ENCODE measurements at regions not wholly inside any gene's neighbourhood (a gene's known extent, or its start where the extent isn't known, plus 50 kb on each side); places are given as distances from the start of the nearest gene placed in this dataset.

- TF ChIP-seq, protein P1, sequence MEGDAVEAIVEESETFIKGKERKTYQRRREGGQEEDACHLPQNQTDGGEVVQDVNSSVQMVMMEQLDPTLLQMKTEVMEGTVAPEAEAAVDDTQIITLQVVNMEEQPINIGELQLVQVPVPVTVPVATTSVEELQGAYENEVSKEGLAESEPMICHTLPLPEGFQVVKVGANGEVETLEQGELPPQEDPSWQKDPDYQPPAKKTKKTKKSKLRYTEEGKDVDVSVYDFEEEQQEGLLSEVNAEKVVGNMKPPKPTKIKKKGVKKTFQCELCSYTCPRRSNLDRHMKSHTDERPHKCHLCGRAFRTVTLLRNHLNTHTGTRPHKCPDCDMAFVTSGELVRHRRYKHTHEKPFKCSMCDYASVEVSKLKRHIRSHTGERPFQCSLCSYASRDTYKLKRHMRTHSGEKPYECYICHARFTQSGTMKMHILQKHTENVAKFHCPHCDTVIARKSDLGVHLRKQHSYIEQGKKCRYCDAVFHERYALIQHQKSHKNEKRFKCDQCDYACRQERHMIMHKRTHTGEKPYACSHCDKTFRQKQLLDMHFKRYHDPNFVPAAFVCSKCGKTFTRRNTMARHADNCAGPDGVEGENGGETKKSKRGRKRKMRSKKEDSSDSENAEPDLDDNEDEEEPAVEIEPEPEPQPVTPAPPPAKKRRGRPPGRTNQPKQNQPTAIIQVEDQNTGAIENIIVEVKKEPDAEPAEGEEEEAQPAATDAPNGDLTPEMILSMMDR (conservative IDR thresholded peaks at IDR 0.05): no peak
- TF ChIP-seq ZFX (IDR thresholded peaks at IDR 0.05): no peak
Observed at GRCh38 chr12:46919666-46920400, 94.0 kb upstream of the SLC38A4 start.
